ENCODE measurements at regions not wholly inside any gene's neighbourhood (a gene's known extent, or its start where the extent isn't known, plus 50 kb on each side); places are given as distances from the start of the nearest gene placed in this dataset.

DNA sequence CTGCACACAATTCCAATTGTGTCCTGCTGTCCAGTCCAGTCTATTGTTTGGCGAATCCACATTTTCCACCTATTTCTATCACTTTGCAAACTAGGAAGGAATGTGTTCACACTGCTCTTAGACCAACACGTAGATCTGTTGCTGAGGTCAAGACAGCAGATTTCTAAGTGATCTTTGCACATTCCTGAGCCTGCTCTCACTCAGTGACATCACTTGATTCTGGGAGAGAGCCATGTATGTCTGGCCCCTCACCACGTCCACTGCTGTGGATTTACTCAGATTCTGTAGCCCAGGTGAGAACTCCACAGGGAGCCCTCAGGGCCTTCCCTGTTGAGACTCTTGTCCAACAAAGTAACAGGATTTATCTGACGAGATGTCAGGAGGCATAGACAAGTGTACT, 317.2 kb downstream of the TSN start:
- Histone ChIP-seq H3K9me1 (ENCODE audit: control insufficient read depth, insufficient read depth, low read length) (no peaks in the 10 kb centered on the region), H3K36me3 (ENCODE audit: control insufficient read depth, insufficient read depth, low read length) (no peaks in the 10 kb centered on the region), H2AFZ (ENCODE audit: low read depth, low read length) (no peak overlapping the region), H3K27ac (ENCODE audit: extremely low read depth, low read depth, low read length) (no peak overlapping the region), H3K4me1 (replicated peaks in 1 of 2; ENCODE audit: control insufficient read depth in 2 of 2, insufficient read depth in 2 of 2, low read length in 2 of 2) (no peaks in the 10 kb centered on the region), H3K4me2 (ENCODE audit: insufficient read depth, low read length) (no peak overlapping the region), H4K20me1 (replicated peaks; ENCODE audit: control insufficient read depth, insufficient read depth, low read length) (no peaks in the 10 kb centered on the region), H3K9me3 (replicated peaks; ENCODE audit: control insufficient read depth, insufficient read depth, low read depth, low read length) (no peaks in the 10 kb centered on the region), H3K9ac (ENCODE audit: insufficient read depth in 1 of 2, low read depth in 2 of 2, low read length in 2 of 2) (no peak overlapping the region), H3K4me3 (no peak overlapping the region), H3K27me3 (ENCODE audit: control insufficient read depth in 2 of 2, insufficient read depth in 2 of 2, low read length in 2 of 2) (peaks cover 0 to 6% of the 10 kb centered on the region in 2 experiments; a peak in 1 of 5 replicates), H3K79me2 (ENCODE audit: control insufficient read depth, insufficient read depth, low read length) (no peaks in the 10 kb centered on the region)
- BruUV-seq (replicated peaks), result no TSS peak
- in situ Hi-C loops (cut with MboI), result no loop called here
- intact Hi-C loops (cut with micrococcal nuclease), result no loop called here
- WGBS (ENCODE audit: insufficient coverage, low coverage, missing lambda C conversion rate), result 1% methylated on average over 4 of the region's 4 CpGs
- no peak for ATAC-seq
- CTCF ChIA-PET (ENCODE audit: low intra/inter-chr PET ratio), result no interaction called here
- FAIRE-seq, result no peak
- DNase-seq (ENCODE audit: extremely low read depth in 1 of 4, low spot score in 3 of 4), result no peak
- POLR2A ChIA-PET, result no interaction called here
- TF ChIP-seq USF2 (CRISPR knock-in tag; IDR thresholded peaks at IDR 0.05), result no peak
- no peak for TF ChIP-seq ZNF449 (CRISPR knock-in tag; IDR thresholded peaks at IDR 0.05)
- no peak for TF ChIP-seq ZNF253 (CRISPR knock-in tag; conservative IDR thresholded peaks at IDR 0.05)
- no peak for TF ChIP-seq POLR2AphosphoS5 (IDR thresholded peaks at IDR 0.05; ENCODE audit: control insufficient read depth, insufficient read depth, low read depth, low read length)
- TF ChIP-seq EHMT2 (IDR thresholded peaks at IDR 0.05), result no peak
- no peak for TF ChIP-seq POU5F1 (IDR thresholded peaks at IDR 0.05; ENCODE audit: borderline replicate concordance, low read depth, low read length, partially characterized antibody)
- TF ChIP-seq ZC3H8 (IDR thresholded peaks at IDR 0.05), result no peak
- TF ChIP-seq GABPA (tag; conservative IDR thresholded peaks at IDR 0.05; ENCODE audit: low read depth), result no peak
- TF ChIP-seq ZNF134 (CRISPR knock-in tag; conservative IDR thresholded peaks at IDR 0.05), result no peak
- TF ChIP-seq NFIC (IDR thresholded peaks at IDR 0.05), result no peak
- no peak for TF ChIP-seq ZNF24 (IDR thresholded peaks at IDR 0.05)
- no peak for TF ChIP-seq SIN3A (IDR thresholded peaks at IDR 0.05; ENCODE audit: borderline replicate concordance in 2 of 2, control insufficient read depth in 1 of 2, low read depth in 2 of 2, low read length in 2 of 2)
- TF ChIP-seq ZNF766 (CRISPR knock-in tag; conservative IDR thresholded peaks at IDR 0.05), result no peak
- TF ChIP-seq CHCHD3 (CRISPR knock-in tag; IDR thresholded peaks at IDR 0.05), result no peak
- TF ChIP-seq, protein P1, sequence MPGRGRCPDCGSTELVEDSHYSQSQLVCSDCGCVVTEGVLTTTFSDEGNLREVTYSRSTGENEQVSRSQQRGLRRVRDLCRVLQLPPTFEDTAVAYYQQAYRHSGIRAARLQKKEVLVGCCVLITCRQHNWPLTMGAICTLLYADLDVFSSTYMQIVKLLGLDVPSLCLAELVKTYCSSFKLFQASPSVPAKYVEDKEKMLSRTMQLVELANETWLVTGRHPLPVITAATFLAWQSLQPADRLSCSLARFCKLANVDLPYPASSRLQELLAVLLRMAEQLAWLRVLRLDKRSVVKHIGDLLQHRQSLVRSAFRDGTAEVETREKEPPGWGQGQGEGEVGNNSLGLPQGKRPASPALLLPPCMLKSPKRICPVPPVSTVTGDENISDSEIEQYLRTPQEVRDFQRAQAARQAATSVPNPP (IDR thresholded peaks at IDR 0.05; ENCODE audit: borderline replicate concordance, insufficient read depth, insufficient read length), result no peak
- no peak for TF ChIP-seq SP2 (IDR thresholded peaks at IDR 0.05; ENCODE audit: extremely low read depth, low read depth, low read length, poor library complexity, severe bottlenecking)
- no peak for TF ChIP-seq MCM7 (IDR thresholded peaks at IDR 0.05)
- no peak for TF ChIP-seq CAMTA2 (CRISPR knock-in tag; conservative IDR thresholded peaks at IDR 0.05)
- TF ChIP-seq GATA2 (CRISPR knock-in tag; IDR thresholded peaks at IDR 0.05), result no peak
